HG02884 (cell line): ENCODE measurements at regions not wholly inside any gene's neighbourhood (a gene's known extent, or its start where the extent isn't known, plus 50 kb on each side); places are given as distances from the start of the nearest gene placed in this dataset.

Source experiments
- ATAC-seq: cut with Tn5 transposase; IDR thresholded peaks from one replicate; pipeline ENCODE4 v1.9.1; 2021; ENCODE audit warnings: mild to moderate bottlenecking, moderate library complexity; ENCODE audit not compliant: unreplicated experiment

GRCh38 chr13:79681069-79681468, 200.1 kb downstream of the NDFIP2 start:
- ATAC-seq, result no peak

DNA sequence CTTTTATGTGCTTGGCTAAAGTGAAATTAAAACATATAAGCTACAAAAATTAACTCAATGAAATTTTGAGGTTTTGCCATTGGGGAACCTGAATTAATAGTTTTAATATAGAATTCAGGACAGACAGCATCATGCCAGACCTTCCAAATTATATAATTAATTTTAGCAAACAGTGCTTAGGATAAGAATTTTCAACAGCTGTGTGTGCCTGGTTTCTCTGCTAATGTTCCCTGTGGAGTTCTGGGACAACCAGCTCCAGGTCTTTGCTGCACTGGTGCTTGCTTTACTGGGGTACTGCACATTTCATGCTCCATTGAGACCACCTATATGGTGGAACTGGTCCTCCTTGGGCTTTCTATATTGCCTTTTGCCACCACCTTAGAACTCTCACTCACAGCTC, 199.5 kb downstream of the NDFIP2 start:
- no peak for ATAC-seq

DNA sequence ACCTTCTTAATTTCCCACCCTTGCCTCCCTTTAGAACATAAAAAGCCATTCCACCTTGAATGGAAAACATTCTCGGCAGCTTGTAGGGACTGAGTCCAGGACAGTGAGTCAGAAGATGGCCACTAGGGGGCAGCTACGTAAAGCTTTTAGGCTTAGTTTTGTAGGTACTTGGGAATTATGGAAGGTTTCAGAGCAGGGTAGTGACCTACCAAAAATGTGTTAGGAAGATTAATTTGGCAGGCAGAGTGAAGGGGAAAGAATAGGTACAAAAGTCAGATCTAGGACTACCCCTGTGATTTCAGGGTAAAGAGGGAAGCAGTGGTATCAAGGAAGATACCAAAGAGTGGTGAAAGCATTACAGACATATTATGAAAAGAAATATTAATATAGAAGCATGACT, 198.4 kb downstream of the NDFIP2 start:
- ATAC-seq, result peak; percentile 80

DNA sequence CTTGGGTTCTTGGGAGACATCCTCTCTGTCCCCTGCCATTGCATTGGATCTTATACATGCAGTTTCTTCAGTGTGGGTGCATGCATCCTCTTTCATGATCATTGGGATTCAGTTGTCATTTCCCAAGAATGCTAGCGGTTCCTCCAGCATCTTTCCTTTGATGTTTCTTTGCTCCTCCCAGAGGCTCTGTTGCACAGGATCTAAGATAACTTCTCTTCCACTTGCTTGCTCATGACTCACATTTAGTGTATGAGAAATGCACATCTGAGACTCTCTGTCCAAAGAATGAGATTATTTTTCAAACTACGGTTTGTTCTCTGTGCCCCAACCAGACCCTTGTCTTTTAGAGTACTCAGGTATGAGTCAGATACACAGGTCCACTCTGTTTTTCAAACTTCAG, 197.1 kb downstream of the NDFIP2 start:
- ATAC-seq, result no peak

DNA sequence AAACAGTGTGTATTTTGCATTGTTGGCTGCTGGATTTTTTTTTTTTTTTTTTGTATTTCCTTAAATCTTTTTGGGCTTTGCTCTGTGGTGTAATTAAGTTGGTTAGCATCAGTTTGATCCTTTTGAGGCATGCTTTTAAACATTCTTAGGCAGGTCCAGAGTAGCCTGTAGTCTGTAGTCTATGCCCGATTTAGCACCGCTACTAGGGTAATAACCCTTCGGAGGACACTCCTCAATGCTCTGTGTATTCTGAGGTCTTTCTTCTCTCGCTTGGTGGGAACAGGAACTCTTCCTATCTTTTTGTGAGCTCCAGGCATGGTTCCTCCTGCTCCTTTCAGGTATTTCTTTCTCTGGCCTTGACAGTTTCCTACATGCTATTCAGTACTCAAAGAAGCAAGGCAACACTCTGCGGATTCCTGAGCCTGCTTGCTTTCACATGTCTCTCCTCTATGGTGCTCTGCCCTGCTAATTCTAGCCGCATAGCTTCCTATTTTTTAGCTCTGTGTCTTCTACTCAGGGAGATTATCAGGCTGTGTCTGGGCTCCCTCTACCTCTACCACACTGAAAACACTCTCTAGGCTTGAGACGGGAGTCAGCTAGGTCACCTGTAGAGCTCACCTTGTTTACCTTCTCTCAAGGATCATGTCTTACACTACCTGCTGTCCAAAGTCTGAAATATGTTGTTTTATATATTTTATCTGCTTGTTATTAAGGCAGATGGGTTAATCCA, 195.1 kb downstream of the NDFIP2 start:
- ATAC-seq, result no peak

GRCh38 chr13:79674765-79675515, 194.0 kb downstream of the NDFIP2 start:
- no peak for ATAC-seq

GRCh38 chr13:79673993-79674377, 193.0 kb downstream of the NDFIP2 start:
- ATAC-seq, result no peak

DNA sequence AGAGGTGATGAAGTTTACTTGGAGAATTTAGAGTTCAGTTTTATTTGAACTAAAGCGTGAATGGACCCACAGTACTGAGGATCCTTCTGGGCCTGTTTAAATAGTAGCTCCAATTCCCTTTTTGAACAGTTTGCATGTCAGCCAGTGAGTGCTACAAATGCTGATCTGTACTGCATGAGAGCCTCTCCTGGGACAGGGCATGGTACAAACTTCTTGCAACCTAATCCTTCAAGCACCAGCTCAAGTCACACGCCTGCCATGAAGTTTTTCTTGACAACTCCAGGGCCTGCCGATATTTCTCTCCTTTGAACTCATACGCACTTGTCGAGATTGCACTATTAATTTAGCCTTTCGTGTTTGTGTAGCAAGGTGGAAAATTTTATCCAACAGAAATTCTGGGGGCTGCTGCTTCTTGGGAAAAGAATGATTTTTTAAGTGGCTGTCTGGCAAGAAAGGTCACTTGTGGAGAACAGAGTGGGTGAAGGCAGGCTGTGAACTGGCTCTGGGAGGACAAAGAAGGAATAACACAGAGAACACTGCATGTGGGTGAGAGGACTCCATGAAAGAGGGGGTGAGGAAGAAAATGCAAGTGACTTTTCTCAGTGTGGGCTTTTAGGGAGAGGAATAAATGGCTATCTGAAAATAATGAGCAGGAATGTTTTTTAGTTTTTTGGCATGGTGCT, 192.5 kb downstream of the NDFIP2 start:
- no peak for ATAC-seq

GRCh38 chr13:79671420-79671819, 190.5 kb downstream of the NDFIP2 start:
- ATAC-seq, result no peak

DNA sequence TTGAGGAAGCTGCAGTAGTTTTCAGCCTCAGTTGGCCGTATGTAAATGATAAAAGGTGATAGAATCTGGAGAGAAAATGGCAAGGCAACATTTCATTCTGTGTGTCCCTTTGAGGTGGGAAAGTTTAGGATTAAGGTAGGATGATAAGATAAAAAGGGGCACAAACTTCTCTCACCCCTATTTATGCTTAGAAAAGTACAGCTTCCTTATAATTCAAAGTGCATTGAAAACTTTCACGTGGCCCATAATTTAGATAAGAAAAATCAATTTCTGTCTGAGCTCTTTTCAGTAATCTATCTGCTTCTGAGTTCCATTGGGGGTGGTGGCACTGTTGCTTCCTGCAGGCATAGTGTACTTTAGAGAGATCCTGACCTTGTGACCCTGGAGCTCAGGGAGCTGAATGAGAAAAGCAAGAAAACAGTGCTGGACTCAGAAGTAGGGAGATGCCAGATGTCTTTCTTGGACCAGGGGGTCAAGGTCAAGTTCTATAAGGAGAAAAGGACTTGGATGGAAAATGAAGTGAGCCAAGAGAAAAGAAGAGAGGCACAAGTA, 187.3 kb downstream of the NDFIP2 start:
- no peak for ATAC-seq

DNA sequence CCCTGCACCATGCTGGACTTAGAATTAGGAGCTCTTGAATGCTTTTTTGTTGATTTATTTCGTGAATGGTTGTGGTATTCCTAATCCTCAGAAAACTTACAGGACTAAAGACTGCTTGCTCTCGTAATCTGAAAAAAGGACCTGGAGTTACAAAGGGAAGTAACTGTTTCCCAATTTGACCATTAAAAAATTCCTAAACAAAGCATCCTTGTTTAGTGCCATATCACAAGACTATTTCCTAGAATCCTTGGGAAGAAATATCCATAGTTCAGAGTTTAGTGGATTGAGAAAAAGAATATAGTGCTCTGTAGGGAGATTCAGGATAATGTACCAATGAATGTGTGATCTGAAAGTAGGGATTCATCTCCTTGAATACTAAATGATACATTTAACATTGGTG, 186.8 kb downstream of the NDFIP2 start:
- ATAC-seq, result no peak

DNA sequence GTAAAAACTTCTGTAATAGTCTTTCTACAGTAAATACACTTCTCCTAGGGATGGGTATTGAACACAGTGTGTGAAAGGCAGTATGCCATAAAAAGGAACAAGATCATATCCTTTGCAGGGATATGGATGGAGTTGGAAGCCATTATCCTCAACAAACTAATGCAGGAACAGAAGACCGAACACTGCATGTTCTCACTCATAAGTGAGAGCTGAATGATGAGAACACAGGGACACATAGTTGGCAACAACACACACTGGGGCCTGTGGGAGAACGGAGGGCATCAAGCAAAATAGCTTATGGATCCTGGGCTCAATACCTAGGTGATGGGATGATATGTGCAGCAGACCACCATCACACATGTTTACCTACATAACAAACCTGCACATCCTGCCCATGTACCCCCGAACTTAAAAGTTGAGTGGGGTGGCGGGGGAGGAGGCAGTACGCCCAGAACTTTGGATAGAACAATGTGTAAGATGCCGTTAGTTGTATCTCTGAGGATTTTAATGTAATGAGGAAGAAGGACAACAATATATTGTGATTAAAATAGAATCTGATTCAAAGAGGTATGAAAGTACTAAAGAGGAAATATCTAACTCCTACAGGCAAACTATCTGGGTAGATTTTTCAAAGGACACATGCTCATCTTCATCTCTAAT, 183.2 kb downstream of the NDFIP2 start:
- ATAC-seq, result no peak

- no peak for ATAC-seq
These were observed 182.5 kb downstream of the NDFIP2 start for GRCh38 chr13:79663435-79663834.

GRCh38 chr13:79662882-79663281, 181.9 kb downstream of the NDFIP2 start:
- no peak for ATAC-seq

- peak; percentile 68 for ATAC-seq
These were observed 179.4 kb downstream of the NDFIP2 start for GRCh38 chr13:79660361-79660760.

DNA sequence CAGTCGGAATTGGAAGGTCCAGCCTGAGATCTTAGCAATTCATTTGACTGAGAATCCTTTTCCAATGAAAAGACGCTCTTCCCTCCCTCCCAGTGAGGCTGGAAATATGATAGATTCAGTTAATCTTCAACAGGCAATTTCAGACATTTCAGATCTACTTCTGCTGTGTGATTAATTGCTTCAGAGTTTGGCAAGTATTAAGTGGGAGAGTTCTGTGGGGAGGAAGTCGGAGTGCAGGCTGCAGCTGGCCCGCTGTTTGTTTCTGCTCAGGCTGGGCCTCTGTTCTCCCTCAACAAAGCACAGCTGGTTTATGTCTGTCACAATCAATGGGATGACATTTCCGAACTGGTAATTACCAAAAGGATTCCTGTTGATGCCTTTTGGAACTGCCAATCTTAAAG, 178.2 kb downstream of the NDFIP2 start:
- ATAC-seq, result no peak

- no peak for ATAC-seq
These were observed 177.5 kb downstream of the NDFIP2 start for GRCh38 chr13:79658333-79658975.

GRCh38 chr13:79655509-79655908, 174.6 kb downstream of the NDFIP2 start:
- no peak for ATAC-seq

DNA sequence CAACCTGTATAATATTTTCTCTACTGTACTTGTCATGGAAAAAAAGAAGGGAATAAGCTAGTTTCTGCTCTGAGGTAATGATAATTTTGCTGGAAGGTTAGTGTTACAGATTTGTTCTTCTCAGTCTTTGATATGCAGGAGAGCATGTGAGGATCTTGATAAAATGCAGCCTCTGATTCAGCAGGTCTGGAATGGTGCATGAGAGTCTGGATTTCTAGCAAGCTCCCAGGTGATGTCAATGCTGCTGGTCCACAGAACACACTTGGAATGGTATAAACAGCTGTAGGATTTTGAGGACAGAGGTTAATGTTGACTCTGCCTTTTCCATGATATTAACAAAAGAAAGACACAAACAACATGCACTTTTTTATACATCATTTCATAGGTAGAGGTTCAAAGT, 173.6 kb downstream of the NDFIP2 start:
- ATAC-seq, result no peak

DNA sequence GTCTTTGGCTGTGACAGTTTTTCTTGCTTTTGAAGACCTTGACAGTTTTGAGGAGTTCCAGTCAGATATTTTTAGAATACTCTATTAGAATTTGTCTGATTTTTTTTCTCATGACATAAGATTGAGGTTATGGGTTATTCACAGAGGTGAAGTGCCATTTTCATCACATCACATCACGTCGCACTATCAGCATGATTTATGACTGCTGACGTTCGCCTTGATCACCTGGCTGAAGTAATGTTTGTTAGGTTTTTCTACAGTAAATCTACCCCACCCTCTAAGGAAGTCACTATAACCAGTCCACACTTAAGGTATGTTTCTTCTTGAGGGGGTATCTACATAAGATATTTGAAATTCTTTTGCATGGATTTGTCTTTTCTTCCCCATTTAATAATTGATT, 169.7 kb downstream of the NDFIP2 start:
- ATAC-seq, result no peak

DNA sequence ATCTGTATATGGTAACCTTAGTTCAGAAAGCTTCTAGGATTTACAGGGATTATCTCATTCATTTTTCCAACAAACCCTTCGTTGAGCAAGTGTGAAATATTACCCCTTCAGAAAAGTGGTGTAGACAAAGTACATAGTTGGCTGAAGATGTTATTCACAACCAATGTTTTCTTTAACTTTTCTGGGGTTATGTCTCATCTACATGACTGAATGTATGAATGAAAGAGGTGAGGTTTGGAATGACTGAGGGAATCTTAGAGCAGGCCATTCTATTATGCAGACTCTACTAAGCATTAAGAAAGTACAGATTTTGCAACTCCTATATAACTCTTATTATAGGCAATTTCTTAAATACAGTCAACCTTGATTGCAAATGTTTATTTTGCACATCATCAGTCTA, 167.2 kb downstream of the NDFIP2 start:
- no peak for ATAC-seq
